ENCODE measurements at regions not wholly inside any gene's neighbourhood (a gene's known extent, or its start where the extent isn't known, plus 50 kb on each side); places are given as distances from the start of the nearest gene placed in this dataset.
"Not testable (repeated sequence)": the region's sequence is repeated elsewhere in the genome, so short reads cannot be mapped to it uniquely, and the experiment has no call there.

- TF ChIP-seq, protein P1, sequence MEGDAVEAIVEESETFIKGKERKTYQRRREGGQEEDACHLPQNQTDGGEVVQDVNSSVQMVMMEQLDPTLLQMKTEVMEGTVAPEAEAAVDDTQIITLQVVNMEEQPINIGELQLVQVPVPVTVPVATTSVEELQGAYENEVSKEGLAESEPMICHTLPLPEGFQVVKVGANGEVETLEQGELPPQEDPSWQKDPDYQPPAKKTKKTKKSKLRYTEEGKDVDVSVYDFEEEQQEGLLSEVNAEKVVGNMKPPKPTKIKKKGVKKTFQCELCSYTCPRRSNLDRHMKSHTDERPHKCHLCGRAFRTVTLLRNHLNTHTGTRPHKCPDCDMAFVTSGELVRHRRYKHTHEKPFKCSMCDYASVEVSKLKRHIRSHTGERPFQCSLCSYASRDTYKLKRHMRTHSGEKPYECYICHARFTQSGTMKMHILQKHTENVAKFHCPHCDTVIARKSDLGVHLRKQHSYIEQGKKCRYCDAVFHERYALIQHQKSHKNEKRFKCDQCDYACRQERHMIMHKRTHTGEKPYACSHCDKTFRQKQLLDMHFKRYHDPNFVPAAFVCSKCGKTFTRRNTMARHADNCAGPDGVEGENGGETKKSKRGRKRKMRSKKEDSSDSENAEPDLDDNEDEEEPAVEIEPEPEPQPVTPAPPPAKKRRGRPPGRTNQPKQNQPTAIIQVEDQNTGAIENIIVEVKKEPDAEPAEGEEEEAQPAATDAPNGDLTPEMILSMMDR (IDR thresholded peaks at IDR 0.05): not testable (repeated sequence)
- not testable (repeated sequence) for TF ChIP-seq POLR2A (IDR thresholded peaks at IDR 0.05)
These were observed 1501.5 kb upstream of the DEFB115 start for GRCh38 chr20:29755854-29756498.
